ENCODE measurements at regions not wholly inside any gene's neighbourhood (a gene's known extent, or its start where the extent isn't known, plus 50 kb on each side); places are given as distances from the start of the nearest gene placed in this dataset.
A peak's percentile ranks its signal among the peaks of the same experiment; 100 is the strongest.

- TF ChIP-seq JUND (IDR thresholded peaks at IDR 0.05; ENCODE audit: low read depth), result no peak
- in situ Hi-C loops (cut with HindIII; ENCODE audit: low pct_unique_long_range_greater_than_20kb, low sequenced_read_pairs), result no loop called here
- peak in 1 of 2 experiments; percentile 11 for DNase-seq (ENCODE audit: low read depth in 1 of 2, low spot score in 1 of 2)
Observed at GRCh38 chr6:19492636-19493405, 344.3 kb upstream of the ID4 start.

- DNase-seq (ENCODE audit: low read depth in 1 of 2, low spot score in 1 of 2), result no peak
- in situ Hi-C loops (cut with HindIII; ENCODE audit: low pct_unique_long_range_greater_than_20kb, low sequenced_read_pairs), result no loop called here
- TF ChIP-seq JUND (IDR thresholded peaks at IDR 0.05; ENCODE audit: low read depth), result no peak
Observed at GRCh38 chr6:19501737-19502245, 335.4 kb upstream of the ID4 start.

GRCh38 chr6:19502301-19502700 is 334.9 kb upstream of the ID4 start:
- in situ Hi-C loops (cut with HindIII; ENCODE audit: low pct_unique_long_range_greater_than_20kb, low sequenced_read_pairs), result no loop called here
- DNase-seq (ENCODE audit: low read depth in 1 of 2, low spot score in 1 of 2), result no peak
- TF ChIP-seq JUND (IDR thresholded peaks at IDR 0.05; ENCODE audit: low read depth), result no peak

- in situ Hi-C loops (cut with HindIII; ENCODE audit: low pct_unique_long_range_greater_than_20kb, low sequenced_read_pairs), result no loop called here
- no peak for DNase-seq (ENCODE audit: low read depth in 1 of 2, low spot score in 1 of 2)
- TF ChIP-seq JUND (IDR thresholded peaks at IDR 0.05; ENCODE audit: low read depth), result no peak
Observed at GRCh38 chr6:19515939-19516338, 321.2 kb upstream of the ID4 start.

GRCh38 chr6:19519941-19520340 is 317.2 kb upstream of the ID4 start:
- DNase-seq (ENCODE audit: low read depth in 1 of 2, low spot score in 1 of 2), result no peak
- in situ Hi-C loops (cut with HindIII; ENCODE audit: low pct_unique_long_range_greater_than_20kb, low sequenced_read_pairs), result no loop called here
- no peak for TF ChIP-seq JUND (IDR thresholded peaks at IDR 0.05; ENCODE audit: low read depth)

GRCh38 chr6:19524366-19525186 is 312.6 kb upstream of the ID4 start:
- peak in 1 of 2 experiments; percentile 24 for DNase-seq (ENCODE audit: low read depth in 1 of 2, low spot score in 1 of 2)
- 0 out of 2 replicates have a peak, but pooled peaks have one; percentile 32 for TF ChIP-seq JUND (IDR thresholded peaks at IDR 0.05; ENCODE audit: low read depth)
- in situ Hi-C loops (cut with HindIII; ENCODE audit: low pct_unique_long_range_greater_than_20kb, low sequenced_read_pairs), result no loop called here

- TF ChIP-seq JUND (IDR thresholded peaks at IDR 0.05; ENCODE audit: low read depth), result no peak
- in situ Hi-C loops (cut with HindIII; ENCODE audit: low pct_unique_long_range_greater_than_20kb, low sequenced_read_pairs), result no loop called here
Observed at GRCh38 chr6:19525673-19526072, 311.5 kb upstream of the ID4 start.

GRCh38 chr6:19530188-19530587 is 307.0 kb upstream of the ID4 start:
- DNase-seq (ENCODE audit: low read depth in 1 of 2, low spot score in 1 of 2), result no peak
- no peak for TF ChIP-seq JUND (IDR thresholded peaks at IDR 0.05; ENCODE audit: low read depth)
- in situ Hi-C loops (cut with HindIII; ENCODE audit: low pct_unique_long_range_greater_than_20kb, low sequenced_read_pairs), result no loop called here

More at GRCh38 chr6:19525673-19526072, 311.5 kb upstream of the ID4 start:
- no peak for DNase-seq (ENCODE audit: low read depth in 1 of 2, low spot score in 1 of 2)

GRCh38 chr6:19535351-19535750 is 301.8 kb upstream of the ID4 start:
- in situ Hi-C loops (cut with HindIII; ENCODE audit: low pct_unique_long_range_greater_than_20kb, low sequenced_read_pairs), result no loop called here

GRCh38 chr6:19536838-19537237 is 300.3 kb upstream of the ID4 start:
- peak in 1 of 2 experiments; percentile 13 for DNase-seq (ENCODE audit: low read depth in 1 of 2, low spot score in 1 of 2)
- in situ Hi-C loops (cut with HindIII; ENCODE audit: low pct_unique_long_range_greater_than_20kb, low sequenced_read_pairs), result no loop called here
- no peak for TF ChIP-seq JUND (IDR thresholded peaks at IDR 0.05; ENCODE audit: low read depth)

More at GRCh38 chr6:19535351-19535750, 301.8 kb upstream of the ID4 start:
- no peak for TF ChIP-seq JUND (IDR thresholded peaks at IDR 0.05; ENCODE audit: low read depth)
- no peak for DNase-seq (ENCODE audit: low read depth in 1 of 2, low spot score in 1 of 2)

GRCh38 chr6:19538096-19538495 is 299.1 kb upstream of the ID4 start:
- in situ Hi-C loops (cut with HindIII; ENCODE audit: low pct_unique_long_range_greater_than_20kb, low sequenced_read_pairs), result no loop called here
- peak in 1 of 2 experiments; percentile 59 for DNase-seq (ENCODE audit: low read depth in 1 of 2, low spot score in 1 of 2)
- no peak for TF ChIP-seq JUND (IDR thresholded peaks at IDR 0.05; ENCODE audit: low read depth)

- no peak for DNase-seq (ENCODE audit: low read depth in 1 of 2, low spot score in 1 of 2)
- no peak for TF ChIP-seq JUND (IDR thresholded peaks at IDR 0.05; ENCODE audit: low read depth)
- in situ Hi-C loops (cut with HindIII; ENCODE audit: low pct_unique_long_range_greater_than_20kb, low sequenced_read_pairs), result no loop called here
Observed at GRCh38 chr6:19547507-19547906, 289.7 kb upstream of the ID4 start.

- in situ Hi-C loops (cut with HindIII; ENCODE audit: low pct_unique_long_range_greater_than_20kb, low sequenced_read_pairs), result no loop called here
- DNase-seq (ENCODE audit: low read depth in 1 of 2, low spot score in 1 of 2), result peak in 1 of 2 experiments; percentile 43
- no peak for TF ChIP-seq JUND (IDR thresholded peaks at IDR 0.05; ENCODE audit: low read depth)
Observed at GRCh38 chr6:19549109-19549508, 288.1 kb upstream of the ID4 start.

Measured in T47D (cell line).